DMS53 (cell line): ENCODE measurements at regions not wholly inside any gene's neighbourhood (a gene's known extent, or its start where the extent isn't known, plus 50 kb on each side); places are given as distances from the start of the nearest gene placed in this dataset.

ENCODE experiments used
- DNase-seq: peaks from one replicate; lab custom pipeline; 2025; lab: John Stamatoyannopoulos, UW

- no peak for DNase-seq
Observed at GRCh38 chr1:22264464-22265341, 121.8 kb upstream of the WNT4 start.

GRCh38 chr1:22266141-22266540 lies 123.2 kb upstream of the WNT4 start:
- no peak for DNase-seq

GRCh38 chr1:22267413-22268175 lies 124.7 kb upstream of the WNT4 start:
- no peak for DNase-seq

- DNase-seq: no peak
Observed at GRCh38 chr1:22268327-22268726, 125.4 kb upstream of the WNT4 start.

GRCh38 chr1:22271847-22272801 lies 129.2 kb upstream of the WNT4 start:
- DNase-seq: no peak

- no peak for DNase-seq
Observed at GRCh38 chr1:22273686-22274681, 131.1 kb upstream of the WNT4 start.

- DNase-seq: peak; percentile 27
Observed at GRCh38 chr1:22275167-22275566, 132.3 kb upstream of the WNT4 start.

GRCh38 chr1:22275626-22276395 lies 132.9 kb upstream of the WNT4 start:
- DNase-seq: peak; percentile 84

GRCh38 chr1:22276396-22276748 lies 133.5 kb upstream of the WNT4 start:
- peak; percentile 40 for DNase-seq

GRCh38 chr1:22277662-22278061 lies 134.8 kb upstream of the WNT4 start:
- DNase-seq: no peak

GRCh38 chr1:22279735-22280134 lies 136.8 kb upstream of the WNT4 start:
- DNase-seq: no peak

GRCh38 chr1:22280526-22280925 lies 137.6 kb upstream of the WNT4 start:
- no peak for DNase-seq

GRCh38 chr1:22281521-22282363 lies 138.8 kb upstream of the WNT4 start:
- no peak for DNase-seq

GRCh38 chr1:22282364-22282995 lies 139.6 kb upstream of the WNT4 start:
- no peak for DNase-seq

- no peak for DNase-seq
Observed at GRCh38 chr1:22283596-22283995, 140.7 kb upstream of the WNT4 start.

- DNase-seq: no peak
Observed at GRCh38 chr1:22284236-22284635, 141.3 kb upstream of the WNT4 start.

- DNase-seq: no peak
Observed at GRCh38 chr1:22284906-22285548, 142.1 kb upstream of the WNT4 start.
